Gastrocnemius medialis (tissue), 4 donors: ENCODE measurements at regions not wholly inside any gene's neighbourhood (a gene's known extent, or its start where the extent isn't known, plus 50 kb on each side); places are given as distances from the start of the nearest gene placed in this dataset.

ENCODE experiments used
- ATAC-seq, 2 donors: fragments of 150-250 bp; one replicate each; pipeline ENCODE4 v1.9.1; 2016
- DNase-seq, 2 donors: peaks; one replicate each; pipeline ENCODE4 v3.0.0-alpha.2; 2019
- H3K27ac ChIP-seq, 4 donors: fragments of 200-600 bp; sonication (generic); 1 replicate in 1 of 4; 2 replicates in 3 of 4; pipeline ENCODE4 v1.5.1; 2016 to 2018; ENCODE audit warnings: mild to moderate bottlenecking in 2 of 4, moderate library complexity in 1 of 4
- H3K27me3 ChIP-seq, 3 donors: fragments of 200-600 bp; sonication (generic) in 2 of 3; 1 replicate in 1 of 3; 2 replicates in 2 of 3; pipeline versions ENCODE4 v1.5.1 to v1.6.0; 2016 to 2019; ENCODE audit warnings: mild to moderate bottlenecking in 1 of 3, moderate library complexity in 1 of 3
- H3K36me3 ChIP-seq, 2 donors: fragments of 200-600 bp; sonication (generic) in 1 of 2; one replicate each; pipeline ENCODE4 v1.5.1; 2017 to 2018
- H3K4me1 ChIP-seq, 2 donors: fragments of 200-600 bp; sonication (generic) in 1 of 2; one replicate each; pipeline ENCODE4 v1.5.1; 2016 to 2017; ENCODE audit warnings: mild to moderate bottlenecking in 2 of 2
- H3K4me3 ChIP-seq, 4 donors: fragments of 200-600 bp; sonication (generic) in 3 of 4; 1 replicate in 1 of 4; 2 replicates in 3 of 4; pipeline ENCODE4 v1.5.1; 2016 to 2019; ENCODE audit warnings: mild to moderate bottlenecking in 2 of 4
- H3K9me3 ChIP-seq, 3 donors: fragments of 200-600 bp; sonication (generic) in 2 of 3; 1 replicate in 1 of 3; 2 replicates in 2 of 3; pipeline ENCODE4 v1.5.1; 2016 to 2019
- POLR2A ChIP-seq, 2 donors: fragments of 450-650 bp; IDR thresholded peaks; one replicate each; pipeline ENCODE4 v1.6.1; 2017; ENCODE audit warnings: antibody characterized with exemption in 2 of 2, mild to moderate bottlenecking in 2 of 2, moderate library complexity in 2 of 2
- in situ Hi-C, 4 donors: fragments of 200-750 bp; cut with MboI; loops; one replicate each; pipeline versions ENCODE4 v1.15.0 to v1.8.0; 2017; ENCODE audit warnings: low sequenced_read_pairs in 4 of 4
- intact Hi-C: fragments of 100-400 bp; cut with DNase I; formaldehyde crosslinking; loops from one replicate; pipeline ENCODE4 v1.15.1; 2023; ENCODE audit warnings: low total_unique reads
- TF ChIP-seq, protein P1 (sequence below), 5 experiments: fragments of 450-650 bp in 3 of 5; fragments of 200-600 bp in 2 of 5; sonication (generic) in 2 of 5; IDR thresholded peaks in 4 of 5; conservative IDR thresholded peaks in 1 of 5; 1 replicate in 4 of 5; 2 replicates in 1 of 5; pipeline ENCODE4 v1.5.1; 2016 to 2019; ENCODE audit warnings: antibody characterized with exemption in 5 of 5, mild to moderate bottlenecking in 3 of 5, moderate library complexity in 3 of 5

DNA sequence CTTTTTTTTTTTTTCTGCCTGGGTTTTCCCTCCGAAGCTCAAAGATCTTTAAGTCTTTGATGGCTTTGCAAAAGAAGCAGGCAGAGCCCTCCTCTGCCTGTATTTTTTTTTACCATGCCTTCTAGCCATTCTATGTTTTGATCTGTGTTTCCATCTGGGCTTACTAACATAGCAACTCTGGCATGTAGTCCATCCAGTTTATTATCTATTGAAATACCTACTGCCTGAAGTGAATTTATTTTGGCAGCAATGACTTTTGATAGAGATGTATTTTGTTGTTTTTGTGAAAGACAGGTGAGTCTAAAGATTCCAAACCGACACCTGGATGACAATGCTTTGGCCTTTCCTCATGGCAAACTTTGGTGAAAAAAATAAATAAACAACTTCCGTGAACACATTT is 1157.7 kb upstream of the MAP3K7 start:
- Histone ChIP-seq H3K4me3 (no peak overlapping the region), H3K9me3 (no peaks in the 10 kb centered on the region), H3K27me3 (no peaks in the 10 kb centered on the region), H3K27ac (no peak overlapping the region), H3K4me1 (no peaks in the 10 kb centered on the region), H3K36me3 (no peaks in the 10 kb centered on the region)
- TF ChIP-seq POLR2A (IDR thresholded peaks at IDR 0.05): no peak
- TF ChIP-seq, protein P1, sequence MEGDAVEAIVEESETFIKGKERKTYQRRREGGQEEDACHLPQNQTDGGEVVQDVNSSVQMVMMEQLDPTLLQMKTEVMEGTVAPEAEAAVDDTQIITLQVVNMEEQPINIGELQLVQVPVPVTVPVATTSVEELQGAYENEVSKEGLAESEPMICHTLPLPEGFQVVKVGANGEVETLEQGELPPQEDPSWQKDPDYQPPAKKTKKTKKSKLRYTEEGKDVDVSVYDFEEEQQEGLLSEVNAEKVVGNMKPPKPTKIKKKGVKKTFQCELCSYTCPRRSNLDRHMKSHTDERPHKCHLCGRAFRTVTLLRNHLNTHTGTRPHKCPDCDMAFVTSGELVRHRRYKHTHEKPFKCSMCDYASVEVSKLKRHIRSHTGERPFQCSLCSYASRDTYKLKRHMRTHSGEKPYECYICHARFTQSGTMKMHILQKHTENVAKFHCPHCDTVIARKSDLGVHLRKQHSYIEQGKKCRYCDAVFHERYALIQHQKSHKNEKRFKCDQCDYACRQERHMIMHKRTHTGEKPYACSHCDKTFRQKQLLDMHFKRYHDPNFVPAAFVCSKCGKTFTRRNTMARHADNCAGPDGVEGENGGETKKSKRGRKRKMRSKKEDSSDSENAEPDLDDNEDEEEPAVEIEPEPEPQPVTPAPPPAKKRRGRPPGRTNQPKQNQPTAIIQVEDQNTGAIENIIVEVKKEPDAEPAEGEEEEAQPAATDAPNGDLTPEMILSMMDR (IDR thresholded peaks at IDR 0.05 in 4 of 5, conservative IDR thresholded peaks at IDR 0.05 in 1 of 5): no peak
- in situ Hi-C loops: no loop called here
- ATAC-seq: no peak
- intact Hi-C loops: no loop called here
- DNase-seq: no peak

DNA sequence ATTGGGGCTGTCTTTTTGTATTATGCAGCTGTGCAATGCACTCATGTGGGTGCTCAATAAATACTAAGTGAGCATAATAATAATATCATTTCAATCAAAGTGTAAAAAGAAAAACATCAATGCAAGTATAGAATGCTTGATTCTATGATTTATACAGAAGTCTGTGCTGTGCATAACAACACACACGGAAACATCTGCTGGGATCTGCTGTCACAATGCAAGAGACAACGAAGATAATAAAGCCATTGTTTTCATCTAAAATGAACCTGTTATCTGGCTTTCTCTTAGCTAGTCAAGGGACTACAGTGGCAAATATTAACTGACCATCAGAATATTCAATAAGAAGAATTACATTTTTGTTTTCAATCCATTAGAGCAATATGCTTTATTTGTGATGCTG is 1156.9 kb upstream of the MAP3K7 start:
- H3K4me3 ChIP-seq: no peak overlapping the region
- TF ChIP-seq POLR2A (IDR thresholded peaks at IDR 0.05): no peak
- TF ChIP-seq, protein P1 (IDR thresholded peaks at IDR 0.05 in 4 of 5, conservative IDR thresholded peaks at IDR 0.05 in 1 of 5): no peak
- intact Hi-C loops: no loop called here

DNA sequence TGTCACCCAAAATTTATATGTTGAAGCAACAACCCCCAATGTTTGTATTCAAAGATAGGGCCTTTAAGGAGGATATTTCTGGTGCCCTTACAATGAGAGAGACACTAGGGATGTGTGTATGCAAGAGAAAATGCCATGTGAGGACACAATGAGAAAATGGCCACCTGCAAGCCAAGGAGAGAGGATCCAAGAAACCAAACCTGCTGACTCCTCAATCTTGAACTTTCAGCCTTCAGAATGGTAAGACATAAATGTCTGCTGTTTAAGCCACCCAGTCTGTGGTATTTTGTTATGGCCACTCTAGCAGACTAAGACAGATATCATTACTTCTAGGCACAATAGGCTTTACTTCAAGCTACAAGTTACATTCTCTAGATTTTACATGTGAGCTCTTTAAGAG is 1145.1 kb upstream of the MAP3K7 start:
- Histone ChIP-seq H3K36me3 (no peaks in the 10 kb centered on the region), H3K4me1 (no peaks in the 10 kb centered on the region), H3K9me3 (no peaks in the 10 kb centered on the region), H3K27ac (no peak overlapping the region), H3K27me3 (no peaks in the 10 kb centered on the region), H3K4me3 (no peak overlapping the region)
- in situ Hi-C loops (no loop called here), intact Hi-C loops (no loop called here)
- no peak for DNase-seq
- ATAC-seq: no peak
- TF ChIP-seq, protein P1 (IDR thresholded peaks at IDR 0.05 in 4 of 5, conservative IDR thresholded peaks at IDR 0.05 in 1 of 5): no peak
- TF ChIP-seq POLR2A (IDR thresholded peaks at IDR 0.05): no peak

More for the DNA sequence above, 1156.9 kb upstream of the MAP3K7 start:
- Histone ChIP-seq H3K36me3 (no peaks in the 10 kb centered on the region), H3K27ac (no peak overlapping the region), H3K27me3 (no peaks in the 10 kb centered on the region), H3K4me1 (no peaks in the 10 kb centered on the region), H3K9me3 (no peaks in the 10 kb centered on the region)
- ATAC-seq (no peak), DNase-seq (no peak)
- in situ Hi-C loops: no loop called here

DNA sequence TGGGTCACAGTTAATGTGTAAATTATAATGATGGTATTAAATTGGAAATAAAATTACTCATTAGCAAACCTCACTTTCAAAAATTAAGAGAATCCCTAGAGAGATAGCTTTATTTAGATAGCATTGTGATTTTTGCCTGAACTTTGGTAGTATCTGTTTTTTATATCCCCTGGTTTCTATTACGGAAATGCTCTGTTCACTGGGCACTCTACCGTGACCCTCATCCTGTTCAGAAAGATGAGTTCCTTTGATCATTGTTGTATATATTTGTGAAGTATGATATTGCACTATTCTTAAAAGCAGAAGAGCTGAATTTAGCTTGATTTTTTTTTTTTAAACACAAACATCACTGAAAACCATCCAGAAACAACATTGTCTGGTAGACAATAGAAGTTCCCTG is 1143.8 kb upstream of the MAP3K7 start:
- Histone ChIP-seq H3K4me3 (no peak overlapping the region), H3K27me3 (no peaks in the 10 kb centered on the region), H3K9me3 (no peaks in the 10 kb centered on the region), H3K27ac (no peak overlapping the region), H3K4me1 (no peaks in the 10 kb centered on the region), H3K36me3 (no peaks in the 10 kb centered on the region)
- intact Hi-C loops (no loop called here), in situ Hi-C loops (no loop called here)
- DNase-seq (no peak), ATAC-seq (no peak)
- no peak for TF ChIP-seq POLR2A (IDR thresholded peaks at IDR 0.05)
- TF ChIP-seq, protein P1 (IDR thresholded peaks at IDR 0.05 in 4 of 5, conservative IDR thresholded peaks at IDR 0.05 in 1 of 5): no peak

DNA sequence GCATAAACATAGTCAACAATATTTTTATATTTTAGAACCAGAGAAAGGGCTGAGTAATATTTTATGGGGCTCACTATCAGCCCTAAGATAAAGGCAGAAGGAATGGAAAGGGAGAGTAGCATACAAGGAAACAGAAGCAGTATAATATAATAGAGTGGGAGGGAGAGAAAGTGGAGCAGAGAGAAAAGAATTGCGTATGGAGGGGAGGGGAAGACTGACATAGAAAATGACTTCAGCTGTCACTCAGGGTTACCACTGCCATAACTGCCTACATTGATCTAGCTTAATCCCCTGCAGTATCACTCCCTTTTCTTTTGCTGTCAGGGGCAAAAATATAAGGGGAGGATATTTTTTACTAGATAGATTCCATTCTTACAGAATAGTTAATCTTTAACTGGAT is 1133.5 kb upstream of the MAP3K7 start:
- no peaks in the 10 kb centered on the region for H3K9me3 ChIP-seq
- DNase-seq: no peak
- no peak for ATAC-seq
- H3K4me3 ChIP-seq: no peak overlapping the region
- no peaks in the 10 kb centered on the region for H3K36me3 ChIP-seq
- intact Hi-C loops: loop anchor here (1.0 kb wide), 1 partner anchor 32 kb away; no protein-coding TSS in a partner anchor
- TF ChIP-seq POLR2A (IDR thresholded peaks at IDR 0.05): no peak
- TF ChIP-seq, protein P1 (IDR thresholded peaks at IDR 0.05 in 4 of 5, conservative IDR thresholded peaks at IDR 0.05 in 1 of 5): no peak
- no peak overlapping the region for H3K27ac ChIP-seq
- H3K27me3 ChIP-seq: no peaks in the 10 kb centered on the region
- no peaks in the 10 kb centered on the region for H3K4me1 ChIP-seq
- in situ Hi-C loops: no loop called here
